ENCODE measurements at regions not wholly inside any gene's neighbourhood (a gene's known extent, or its start where the extent isn't known, plus 50 kb on each side); places are given as distances from the start of the nearest gene placed in this dataset.

GRCh38 chr11:76260296-76260925, 54.1 kb upstream of the WNT11 start:
- TF ChIP-seq CTCF (IDR thresholded peaks at IDR 0.05; ENCODE audit: low read depth, low read length) (no peak), POLR2A (IDR thresholded peaks at IDR 0.05; ENCODE audit: extremely low read depth, insufficient read length) (no peak), MAX (IDR thresholded peaks at IDR 0.05; ENCODE audit: low read depth, low read length) (no peak), MYC (IDR thresholded peaks at IDR 0.05; ENCODE audit: low read depth, low read length) (no peak)
